Activated CD8-positive, alpha-beta memory T cell treated with anti-CD3 and anti-CD28 coated beads, Interleukin-2, amount 10 ng/mL, durations not matched to agents 7 days and 5 days (primary cell): ENCODE measurements at regions not wholly inside any gene's neighbourhood (a gene's known extent, or its start where the extent isn't known, plus 50 kb on each side); places are given as distances from the start of the nearest gene placed in this dataset.
A peak's percentile ranks its signal among the peaks of the same experiment; 100 is the strongest.
"Not testable (repeated sequence)": the region's sequence is repeated elsewhere in the genome, so short reads cannot be mapped to it uniquely, and the experiment has no call there.

ENCODE experiments used
- ATAC-seq: fragments of 150-1000 bp; cut with Tn5 transposase; one replicate; pipeline ENCODE4 v1.10.0; 2021; ENCODE audit warnings: moderate library complexity
- CTCF ChIA-PET: fragments of 350-600 bp; sonication (Branson Sonifier 250); formaldehyde crosslinking; loops from one replicate; lab custom pipeline; 2021; ENCODE audit warnings: antibody characterized with exemption; lab: Charles Lee
- DNase-seq: peaks from one replicate; pipeline ENCODE4 v3.0.0-alpha.2; 2020
- H3K27ac Mint-ChIP-seq: one replicate; pipeline ENCODE4 v1.8.0; 2021; ENCODE audit warnings: mild to moderate bottlenecking, mixed read lengths
- H3K27me3 Mint-ChIP-seq: one replicate; pipeline ENCODE4 v1.8.0; 2021; ENCODE audit warnings: mixed read lengths
- H3K36me3 Mint-ChIP-seq: one replicate; pipeline ENCODE4 v1.8.0; 2021; ENCODE audit warnings: mild to moderate bottlenecking, mixed read lengths
- H3K4me1 Mint-ChIP-seq: one replicate; pipeline ENCODE4 v1.8.0; 2021; ENCODE audit warnings: mixed read lengths
- H3K4me3 Mint-ChIP-seq: one replicate; pipeline ENCODE4 v1.8.0; 2021; ENCODE audit warnings: mild to moderate bottlenecking, moderate library complexity, mixed read lengths
- H3K9me3 Mint-ChIP-seq: one replicate; pipeline ENCODE4 v1.8.0; 2022; ENCODE audit warnings: low read depth, mixed read lengths

DNA sequence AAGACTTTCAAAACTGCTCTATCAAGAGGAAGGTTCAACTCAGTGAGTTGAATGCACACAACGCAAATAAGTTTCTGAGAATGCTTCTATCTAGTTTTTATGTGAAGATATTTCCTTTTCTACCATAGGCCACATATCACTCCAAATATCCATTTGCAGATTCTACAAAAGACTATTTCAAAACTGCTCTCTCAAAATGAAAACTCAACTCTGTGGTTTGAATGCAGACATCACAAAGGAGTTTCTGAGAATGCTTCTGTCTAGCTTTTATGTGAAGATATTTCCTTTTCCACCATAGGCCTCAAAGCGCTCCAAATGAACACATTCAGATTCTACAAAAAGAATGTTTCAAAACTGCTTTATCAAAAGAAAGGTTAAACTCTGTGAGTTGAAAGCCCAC lies 1093.1 kb upstream of the DEFB115 start:
- H3K9me3 Mint-ChIP-seq, DNase-seq, CTCF ChIA-PET, ATAC-seq, H3K4me3 Mint-ChIP-seq, H3K27me3 Mint-ChIP-seq: not testable (repeated sequence)
- Mint-ChIP-seq H3K4me1 (peaks cover 28% of the 10 kb centered on the region), H3K27ac (peak overlapping the region; percentile 4), H3K36me3 (peaks cover 40% of the 10 kb centered on the region)

DNA sequence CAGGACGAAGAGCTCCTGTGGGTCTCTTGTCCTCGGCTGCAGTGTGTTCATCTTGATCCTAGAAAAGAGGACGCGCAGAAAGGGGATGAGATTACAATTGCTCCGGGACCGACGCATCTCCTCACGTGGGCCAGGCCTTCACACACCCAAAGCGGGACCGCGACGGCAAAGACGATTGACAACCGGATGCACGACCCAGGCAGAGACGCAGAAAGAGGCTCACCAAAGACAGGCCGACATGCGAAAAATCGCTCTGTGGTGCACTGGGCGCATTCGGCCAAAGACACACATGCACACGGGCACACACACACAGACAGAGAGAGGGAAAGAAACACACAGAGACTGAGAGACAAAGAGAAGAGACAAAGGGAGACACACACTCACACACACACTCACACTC lies 1089.9 kb upstream of the DEFB115 start:
- H3K4me3 Mint-ChIP-seq: peak overlapping the region; percentile 5
- peaks cover 28% of the 10 kb centered on the region for H3K4me1 Mint-ChIP-seq
- no peak for ATAC-seq
- no peaks in the 10 kb centered on the region for H3K9me3 Mint-ChIP-seq
- peaks cover 29% of the 10 kb centered on the region for H3K36me3 Mint-ChIP-seq
- CTCF ChIA-PET: no interaction called here
- no peaks in the 10 kb centered on the region for H3K27me3 Mint-ChIP-seq
- no peak overlapping the region for H3K27ac Mint-ChIP-seq
- no peak for DNase-seq

DNA sequence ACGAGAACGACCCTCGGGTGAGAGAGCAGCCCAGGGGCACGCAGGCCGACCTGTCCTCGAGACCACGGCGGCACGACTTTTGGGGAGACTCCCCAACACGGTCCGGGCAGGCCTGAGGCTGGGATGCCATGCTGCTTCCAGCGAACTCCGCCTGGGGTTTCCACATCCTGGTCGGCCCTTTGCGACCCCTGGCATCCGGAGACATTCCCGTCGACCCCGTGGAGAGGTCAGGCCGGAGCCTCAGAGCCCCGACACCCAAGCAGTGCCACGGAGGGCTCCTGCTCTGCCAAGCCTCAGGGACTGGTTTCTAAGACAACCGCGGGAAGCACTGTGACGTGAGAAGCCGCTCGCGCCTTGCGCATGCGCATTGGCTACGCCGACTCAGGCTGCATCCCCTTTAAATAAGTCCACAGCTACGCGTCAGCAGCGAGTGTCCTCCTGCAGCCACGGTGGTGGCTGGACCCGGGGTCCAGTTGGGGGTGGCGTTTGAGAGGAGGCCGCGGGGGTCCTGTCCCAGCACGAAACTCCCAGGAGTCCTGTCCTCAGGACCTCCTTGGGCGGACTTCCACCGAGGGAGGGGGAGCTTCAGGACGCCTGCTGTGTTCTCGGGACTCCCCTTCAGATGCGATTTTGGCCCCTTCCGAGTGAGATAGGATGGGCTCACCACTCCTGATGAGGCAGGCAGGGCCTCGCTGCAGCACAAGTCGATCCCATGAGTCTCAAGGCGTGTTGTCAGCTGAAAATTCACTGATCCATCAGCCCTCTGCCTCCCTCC lies 1089.3 kb upstream of the DEFB115 start:
- H3K27me3 Mint-ChIP-seq: no peaks in the 10 kb centered on the region

DNA sequence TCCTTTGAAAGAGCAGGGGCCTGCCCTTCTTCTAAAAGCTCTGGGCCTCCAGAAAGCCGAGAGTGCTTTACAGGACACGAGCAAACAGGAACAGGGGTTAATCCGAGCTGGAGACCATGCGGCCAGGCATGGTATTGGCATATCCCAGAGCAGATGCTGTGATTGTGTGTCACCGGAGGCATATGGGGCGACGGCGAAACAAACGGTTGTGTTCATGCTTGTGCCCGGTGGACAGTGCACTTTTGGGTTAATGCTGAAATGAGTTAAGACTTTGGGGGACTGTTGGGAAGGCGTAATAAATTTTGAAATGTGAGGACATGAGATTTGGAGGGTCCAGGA lies 1088.7 kb upstream of the DEFB115 start:
- H3K27ac Mint-ChIP-seq: no peak overlapping the region
- ATAC-seq (no peak), DNase-seq (no peak)
- H3K4me1 Mint-ChIP-seq: peaks cover 29% of the 10 kb centered on the region
- H3K4me3 Mint-ChIP-seq: peak overlapping the region; percentile 48
- H3K36me3 Mint-ChIP-seq: peaks cover 22% of the 10 kb centered on the region
- H3K27me3 Mint-ChIP-seq: no peaks in the 10 kb centered on the region
- CTCF ChIA-PET: no interaction called here
- H3K9me3 Mint-ChIP-seq: peaks cover 2% of the 10 kb centered on the region

More for the DNA sequence above, 1089.3 kb upstream of the DEFB115 start:
- Mint-ChIP-seq H3K4me3 (peak overlapping the region; percentile 48), H3K36me3 (peaks cover 25% of the 10 kb centered on the region), H3K27ac (peak overlapping the region; percentile 40), H3K4me1 (peaks cover 28% of the 10 kb centered on the region), H3K9me3 (peaks cover under 1% of the 10 kb centered on the region)
- CTCF ChIA-PET: no interaction called here
- DNase-seq: peak; percentile 58
- ATAC-seq: no peak

DNA sequence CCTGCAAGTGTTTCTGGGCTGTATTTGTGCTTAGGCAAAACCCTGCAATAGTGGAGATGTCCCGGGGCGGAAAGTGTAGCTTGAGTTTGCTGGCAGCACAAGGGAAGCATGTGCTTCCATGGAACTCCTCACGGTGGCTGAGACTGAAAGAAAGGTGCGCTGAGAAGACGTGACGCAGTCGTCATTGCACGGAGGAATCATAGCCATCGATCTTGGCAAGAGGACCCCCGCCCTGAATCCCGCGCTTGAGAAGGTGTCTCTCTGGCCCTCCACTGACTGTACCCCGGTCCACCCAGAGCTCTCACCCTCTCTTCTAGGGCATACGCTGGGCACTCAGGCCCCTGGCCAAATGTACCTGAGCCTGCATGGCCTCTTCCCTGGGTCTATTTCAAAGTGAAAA lies 1081.8 kb upstream of the DEFB115 start:
- H3K4me1 Mint-ChIP-seq: peaks cover 3% of the 10 kb centered on the region
- H3K4me3 Mint-ChIP-seq: no peak overlapping the region
- peaks cover 6% of the 10 kb centered on the region for H3K9me3 Mint-ChIP-seq
- H3K27me3 Mint-ChIP-seq: no peaks in the 10 kb centered on the region
- ATAC-seq: no peak
- no peak overlapping the region for H3K27ac Mint-ChIP-seq
- DNase-seq: no peak
- CTCF ChIA-PET: no interaction called here
- no peaks in the 10 kb centered on the region for H3K36me3 Mint-ChIP-seq

DNA sequence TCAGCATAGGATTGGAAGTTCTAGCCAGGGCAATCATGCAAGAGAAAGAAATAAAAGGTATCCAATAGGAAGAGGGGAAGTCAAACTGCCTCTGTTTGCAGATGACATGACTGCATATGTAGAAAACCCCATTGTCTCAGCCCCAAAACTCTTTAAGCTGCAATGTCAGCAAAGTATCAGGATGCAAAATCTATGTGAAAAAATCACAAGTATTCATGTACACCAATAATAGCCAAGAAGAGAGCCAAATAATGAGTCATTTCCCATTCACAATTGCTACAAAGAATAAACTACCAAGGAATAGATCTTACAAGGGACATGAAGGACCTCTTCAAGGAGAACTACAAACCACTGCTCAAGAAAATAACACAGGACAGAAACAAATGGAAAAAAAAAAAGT lies 1074.3 kb upstream of the DEFB115 start:
- ATAC-seq, H3K36me3 Mint-ChIP-seq, H3K4me3 Mint-ChIP-seq, H3K9me3 Mint-ChIP-seq, CTCF ChIA-PET, H3K27me3 Mint-ChIP-seq, DNase-seq, H3K27ac Mint-ChIP-seq, H3K4me1 Mint-ChIP-seq: not testable (repeated sequence)

DNA sequence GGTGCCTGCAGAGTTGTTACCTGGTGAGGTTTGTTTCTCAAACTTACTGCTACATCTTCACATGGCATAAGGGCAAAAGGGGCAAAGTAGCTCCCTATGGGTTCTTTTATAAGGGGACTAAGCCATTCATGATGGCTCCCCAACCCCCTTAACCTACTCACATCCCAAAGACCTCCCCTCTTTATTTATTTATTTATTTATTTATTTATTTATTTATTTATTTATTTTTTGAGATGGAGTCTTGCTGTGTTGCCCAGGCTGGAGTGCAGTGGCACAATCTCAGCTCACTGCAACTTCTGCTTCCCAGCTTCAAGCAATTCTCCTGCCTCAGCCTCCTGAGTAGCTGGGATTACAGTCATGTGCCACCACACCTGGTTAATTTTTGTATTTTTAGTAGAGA lies 1065.7 kb upstream of the DEFB115 start:
- H3K4me3 Mint-ChIP-seq, H3K27me3 Mint-ChIP-seq, ATAC-seq, DNase-seq, H3K36me3 Mint-ChIP-seq, H3K9me3 Mint-ChIP-seq, CTCF ChIA-PET, H3K27ac Mint-ChIP-seq, H3K4me1 Mint-ChIP-seq: not testable (repeated sequence)

DNA sequence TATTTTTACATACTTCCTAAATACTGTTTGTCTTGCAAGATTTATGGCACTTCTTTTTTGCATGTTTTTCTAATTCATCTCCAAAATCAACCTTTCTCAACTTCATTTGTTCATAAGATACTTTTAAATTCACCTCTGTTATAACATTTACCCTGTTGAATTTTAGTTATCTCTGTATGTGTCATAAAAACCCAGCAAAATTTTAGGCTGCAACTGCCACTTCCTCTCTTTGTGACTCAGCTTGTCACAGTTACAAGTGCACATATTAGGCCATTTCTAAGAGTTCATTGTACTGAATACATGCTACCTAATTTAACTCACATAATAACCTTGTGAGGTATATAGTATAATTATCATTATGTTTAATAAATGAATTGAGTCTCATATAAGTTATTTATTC lies 1023.0 kb upstream of the DEFB115 start:
- CTCF ChIA-PET: not testable (repeated sequence)

DNA sequence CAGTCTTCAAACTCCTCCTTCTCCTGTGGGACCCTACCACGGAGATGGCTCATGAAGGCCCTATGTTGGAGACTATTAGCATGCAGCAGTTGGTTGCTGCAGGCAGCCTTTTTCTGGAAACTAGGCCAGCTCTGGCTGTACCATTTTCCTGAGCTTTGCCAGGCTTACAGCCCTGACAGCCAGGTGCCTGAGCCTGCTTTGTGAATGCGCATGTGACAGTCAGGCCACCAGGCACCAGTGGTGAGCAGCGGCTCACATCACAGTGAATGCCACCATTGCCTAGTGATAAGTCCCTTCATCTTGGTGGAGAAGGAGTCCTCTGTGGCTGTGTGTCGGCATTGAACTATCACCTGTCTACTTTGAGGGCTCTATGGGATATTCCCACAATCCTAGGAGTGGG lies 982.4 kb upstream of the DEFB115 start:
- H3K27me3 Mint-ChIP-seq, CTCF ChIA-PET, ATAC-seq, H3K4me1 Mint-ChIP-seq, H3K4me3 Mint-ChIP-seq, H3K36me3 Mint-ChIP-seq, H3K9me3 Mint-ChIP-seq, H3K27ac Mint-ChIP-seq, DNase-seq: not testable (repeated sequence)

More for the DNA sequence above, 1023.0 kb upstream of the DEFB115 start:
- not testable (repeated sequence) for ATAC-seq, DNase-seq, H3K4me3 Mint-ChIP-seq, H3K9me3 Mint-ChIP-seq, H3K27me3 Mint-ChIP-seq, H3K36me3 Mint-ChIP-seq
- H3K4me1 Mint-ChIP-seq: peaks cover 11% of the 10 kb centered on the region
- H3K27ac Mint-ChIP-seq: peak overlapping the region; percentile 41

DNA sequence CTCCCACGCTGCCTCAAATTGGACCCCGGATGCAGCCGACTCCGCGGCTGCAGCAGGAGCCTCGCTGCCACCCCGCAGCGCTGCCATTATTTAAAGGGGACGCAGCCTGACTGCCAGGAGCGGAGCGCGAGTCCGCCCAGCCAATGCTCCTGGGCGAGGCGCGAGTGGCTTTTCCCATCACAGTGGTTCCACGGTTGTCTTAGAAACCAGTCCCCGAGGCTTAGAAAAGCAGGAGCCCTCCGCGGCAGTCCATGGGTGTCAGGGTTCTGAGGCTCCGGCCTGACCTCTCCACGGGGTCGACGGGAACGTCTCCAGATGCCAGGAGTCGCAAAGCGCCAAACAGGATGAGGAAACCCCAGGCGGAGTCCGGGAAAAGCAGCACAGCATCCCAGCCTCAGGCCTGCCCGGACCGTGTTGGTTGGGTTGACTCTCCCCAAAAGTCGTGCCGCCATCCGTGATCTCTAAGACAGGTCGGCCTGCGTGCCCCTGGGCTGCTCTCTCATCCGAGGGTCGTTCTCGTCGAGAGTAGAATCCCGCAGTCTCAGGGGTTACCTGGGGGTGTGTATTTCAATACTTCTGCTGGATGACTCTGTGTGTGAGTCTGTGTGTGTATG lies 975.8 kb upstream of the DEFB115 start:
- H3K4me1 Mint-ChIP-seq: peaks cover 24% of the 10 kb centered on the region
- no peak overlapping the region for H3K4me3 Mint-ChIP-seq
- H3K27me3 Mint-ChIP-seq: no peaks in the 10 kb centered on the region
- CTCF ChIA-PET: no interaction called here
- H3K36me3 Mint-ChIP-seq: peaks cover 6% of the 10 kb centered on the region
- no peak overlapping the region for H3K27ac Mint-ChIP-seq
- peaks cover 6% of the 10 kb centered on the region for H3K9me3 Mint-ChIP-seq
- ATAC-seq (no peak), DNase-seq (no peak)

DNA sequence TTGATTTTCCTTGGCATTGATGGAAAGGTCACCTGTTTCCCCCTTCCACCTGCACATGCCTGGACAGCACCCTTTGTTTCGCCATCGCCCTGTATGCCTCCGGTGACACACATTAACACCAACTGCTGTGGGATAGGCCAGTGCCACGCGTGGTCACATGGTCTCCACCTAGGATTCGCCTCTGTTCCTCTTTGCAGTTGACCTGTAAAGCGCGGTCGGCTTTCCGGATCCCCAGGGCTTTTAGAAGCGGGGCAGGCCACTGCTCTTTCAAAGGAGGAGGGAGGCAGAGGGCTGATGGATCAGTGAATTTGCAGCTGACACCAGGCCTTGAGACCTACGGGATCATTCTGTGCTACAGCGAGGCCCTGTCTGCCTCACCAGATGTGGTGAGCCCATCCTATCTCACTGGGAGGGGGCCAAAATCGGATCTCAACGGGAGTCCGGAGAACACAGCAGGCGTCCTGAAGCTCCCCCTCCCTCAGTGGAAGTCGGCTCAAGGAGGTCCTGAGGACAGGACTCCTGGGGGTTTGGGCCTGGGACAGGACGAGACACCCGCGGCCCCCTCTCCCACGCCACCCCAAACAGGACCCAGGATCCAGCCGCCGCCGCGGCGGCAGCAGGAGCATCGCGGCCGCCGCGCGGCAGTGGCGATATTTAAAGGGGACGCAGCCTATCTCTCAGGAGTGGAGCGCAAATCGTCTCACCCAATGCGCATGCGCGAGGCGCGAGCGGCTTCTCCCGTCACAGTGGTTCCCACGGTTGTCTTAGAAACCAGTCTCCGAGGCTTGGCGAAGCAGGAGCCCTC lies 973.8 kb upstream of the DEFB115 start:
- H3K27me3 Mint-ChIP-seq, H3K36me3 Mint-ChIP-seq, H3K9me3 Mint-ChIP-seq, CTCF ChIA-PET: not testable (repeated sequence)
- Mint-ChIP-seq H3K4me3 (peak overlapping the region; percentile 73), H3K4me1 (peaks cover 25% of the 10 kb centered on the region), H3K27ac (peak overlapping the region; percentile 81)
- ATAC-seq (peak; percentile 86), DNase-seq (peak; percentile 92)

DNA sequence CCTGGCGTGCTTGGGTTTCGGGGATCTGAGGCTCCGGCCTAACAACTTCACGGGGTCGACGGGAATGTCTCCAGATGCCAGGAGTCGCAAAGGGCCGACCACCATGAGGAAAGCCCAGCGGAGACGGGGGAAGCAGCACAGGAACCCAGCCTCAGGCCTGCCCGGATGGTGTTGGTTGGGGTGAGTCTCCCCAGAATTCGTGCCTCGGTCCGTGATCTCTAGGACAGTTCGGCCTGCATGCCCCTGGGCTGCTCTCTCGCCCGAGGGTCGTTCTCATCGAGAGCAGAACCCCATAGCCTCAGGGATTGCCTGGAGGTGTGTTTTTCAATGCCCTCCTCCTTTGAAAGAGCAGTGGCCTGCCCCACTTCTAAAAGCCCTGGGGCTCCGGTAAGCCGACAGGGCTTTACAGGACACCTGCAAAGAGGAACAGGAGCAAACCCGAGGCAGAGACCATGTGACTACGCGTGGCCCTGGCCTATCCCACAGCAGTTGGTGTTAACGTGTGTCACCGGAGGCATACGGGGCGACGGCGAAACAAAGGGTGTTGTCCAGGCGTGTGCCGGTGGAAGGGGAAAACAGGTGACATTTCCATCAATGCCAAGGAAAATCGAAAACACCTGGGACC lies 973.1 kb upstream of the DEFB115 start:
- Mint-ChIP-seq H3K4me1 (peaks cover 30% of the 10 kb centered on the region), H3K27me3 (no peaks in the 10 kb centered on the region), H3K27ac (peak overlapping the region; percentile 81), H3K36me3 (peaks cover 6% of the 10 kb centered on the region), H3K9me3 (peaks cover 6% of the 10 kb centered on the region), H3K4me3 (peak overlapping the region; percentile 73)
- DNase-seq (no peak), ATAC-seq (peak; percentile 42)
- CTCF ChIA-PET: no interaction called here

DNA sequence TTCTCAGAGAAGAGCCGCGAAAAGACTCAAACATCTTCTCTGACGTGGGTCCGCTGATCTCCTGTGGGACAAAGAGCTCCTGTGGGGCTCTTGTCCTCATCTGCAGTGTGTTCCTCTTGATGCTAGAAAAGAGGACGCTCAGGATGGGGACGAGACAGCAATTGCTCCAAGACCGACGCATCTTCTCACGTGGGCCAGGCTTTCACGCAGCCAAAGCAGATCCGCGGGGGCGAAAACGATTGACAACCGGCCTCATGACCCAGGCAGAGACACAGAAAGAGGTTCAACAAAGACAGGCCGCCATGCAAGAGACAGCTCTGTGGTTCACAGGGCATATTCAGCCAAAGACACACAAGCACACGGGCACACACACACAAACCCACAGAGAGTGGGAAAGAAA lies 971.8 kb upstream of the DEFB115 start:
- no peaks in the 10 kb centered on the region for H3K27me3 Mint-ChIP-seq
- DNase-seq: no peak
- CTCF ChIA-PET: no interaction called here
- H3K4me1 Mint-ChIP-seq: peaks cover 33% of the 10 kb centered on the region
- H3K4me3 Mint-ChIP-seq: no peak overlapping the region
- peaks cover 6% of the 10 kb centered on the region for H3K36me3 Mint-ChIP-seq
- peaks cover 5% of the 10 kb centered on the region for H3K9me3 Mint-ChIP-seq
- H3K27ac Mint-ChIP-seq: no peak overlapping the region
- ATAC-seq: no peak
